ENCODE measurements at regions not wholly inside any gene's neighbourhood (a gene's known extent, or its start where the extent isn't known, plus 50 kb on each side); places are given as distances from the start of the nearest gene placed in this dataset.

GRCh38 chr13:106382534-106382933 is 152.9 kb downstream of the EFNB2 start:
- no peak for DNase-seq

DNA sequence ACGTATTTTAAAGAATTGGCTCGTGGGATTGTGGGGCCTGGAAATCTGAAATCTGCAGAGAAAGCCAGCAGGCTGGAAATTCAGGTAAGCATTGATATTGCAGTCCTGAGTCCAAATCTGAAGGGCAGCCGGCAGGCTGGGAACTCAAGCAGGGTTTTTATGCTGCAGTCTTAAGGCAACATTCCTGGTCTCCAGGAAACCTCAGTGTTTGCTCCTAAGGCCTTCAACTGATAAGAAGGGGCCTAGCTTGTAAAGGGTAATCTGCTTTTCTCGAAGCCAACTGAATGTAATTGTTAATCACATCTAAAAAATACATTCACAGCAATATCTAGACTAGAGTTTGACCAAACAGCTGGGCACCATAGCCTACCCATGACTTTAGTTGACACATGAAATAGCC is 154.4 kb downstream of the EFNB2 start:
- no peak for DNase-seq

GRCh38 chr13:106377931-106378662 is 157.4 kb downstream of the EFNB2 start:
- DNase-seq = no peak

- DNase-seq = no peak
These were observed 158.1 kb downstream of the EFNB2 start for GRCh38 chr13:106377341-106377740.

DNA sequence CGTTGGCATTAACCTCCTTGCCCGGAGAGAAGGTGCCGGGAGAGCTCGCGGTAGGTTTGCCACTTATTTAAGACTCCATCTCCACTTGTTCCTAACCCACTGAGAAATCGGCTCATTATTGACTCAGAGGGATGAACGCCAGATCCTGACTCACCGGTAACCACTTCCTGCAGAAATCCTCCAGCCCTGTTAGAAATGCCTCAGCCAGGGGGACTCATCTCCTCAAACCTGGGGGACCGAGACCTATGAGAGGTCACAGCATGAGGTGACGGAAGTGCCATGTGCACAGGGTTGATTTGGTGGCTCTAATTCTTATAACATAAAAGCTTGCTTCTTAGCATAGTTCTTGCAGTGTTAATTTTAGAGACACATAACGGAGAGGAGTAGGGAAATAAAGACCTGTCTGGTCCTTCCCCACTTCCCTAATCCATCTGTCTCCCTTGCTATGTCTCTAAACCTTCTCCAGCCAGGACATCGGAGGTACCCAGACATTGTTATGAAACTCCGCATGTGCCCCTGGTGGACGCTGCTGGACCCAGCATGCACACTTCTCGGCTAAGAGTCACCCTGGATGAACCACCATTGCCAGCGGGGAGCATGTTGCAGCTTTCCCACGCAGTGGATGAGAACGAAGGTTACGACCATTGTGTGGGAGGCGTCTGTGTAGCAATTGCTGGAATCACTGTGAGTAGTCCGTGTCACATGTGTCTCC is 158.9 kb downstream of the EFNB2 start:
- DNase-seq = no peak

GRCh38 chr13:106375085-106375484 is 160.4 kb downstream of the EFNB2 start:
- no peak for DNase-seq

DNA sequence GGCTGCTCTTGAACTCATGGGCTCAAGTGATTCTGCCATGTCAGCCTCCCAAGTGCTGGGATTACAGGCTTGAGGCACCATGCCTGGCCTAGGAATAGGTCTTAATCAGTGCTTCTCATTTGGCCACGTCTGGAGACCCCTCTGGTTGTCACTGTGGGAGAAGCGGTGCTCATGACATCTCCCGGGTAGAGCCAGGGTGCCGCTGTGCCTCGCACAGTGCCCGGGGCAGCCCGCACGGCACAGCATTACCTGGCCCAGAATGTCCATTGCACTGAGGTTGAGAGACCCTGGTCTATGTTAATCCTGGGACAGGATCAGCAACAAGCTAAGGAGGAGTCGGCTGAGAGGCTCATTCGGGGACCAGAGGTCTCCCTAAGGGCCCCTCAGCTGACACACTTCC is 160.8 kb downstream of the EFNB2 start:
- DNase-seq = no peak

GRCh38 chr13:106373989-106374572 is 161.4 kb downstream of the EFNB2 start:
- no peak for DNase-seq

GRCh38 chr13:106373304-106373988 is 162.0 kb downstream of the EFNB2 start:
- peak; percentile 4 for DNase-seq

GRCh38 chr13:106372199-106373155 is 163.0 kb downstream of the EFNB2 start:
- no peak for DNase-seq

DNA sequence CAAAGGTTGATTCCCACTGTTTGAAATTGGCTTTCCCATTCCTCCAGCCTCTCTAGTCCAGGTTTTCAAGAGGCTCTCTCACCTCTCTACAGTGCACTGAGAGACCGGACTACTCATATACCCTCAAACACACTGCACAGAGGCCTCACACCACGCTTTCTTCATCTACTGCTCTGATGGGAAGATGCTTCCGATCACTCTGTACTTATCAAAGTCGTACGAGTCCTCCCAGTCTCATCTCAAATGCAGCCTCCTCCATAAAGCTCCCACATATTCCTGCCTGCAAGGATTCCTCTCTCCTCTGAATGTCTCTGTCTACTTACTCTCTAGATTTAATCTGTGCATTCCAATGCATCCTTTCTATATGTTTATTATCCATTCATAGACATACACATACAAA is 164.4 kb downstream of the EFNB2 start:
- no peak for DNase-seq

DNA sequence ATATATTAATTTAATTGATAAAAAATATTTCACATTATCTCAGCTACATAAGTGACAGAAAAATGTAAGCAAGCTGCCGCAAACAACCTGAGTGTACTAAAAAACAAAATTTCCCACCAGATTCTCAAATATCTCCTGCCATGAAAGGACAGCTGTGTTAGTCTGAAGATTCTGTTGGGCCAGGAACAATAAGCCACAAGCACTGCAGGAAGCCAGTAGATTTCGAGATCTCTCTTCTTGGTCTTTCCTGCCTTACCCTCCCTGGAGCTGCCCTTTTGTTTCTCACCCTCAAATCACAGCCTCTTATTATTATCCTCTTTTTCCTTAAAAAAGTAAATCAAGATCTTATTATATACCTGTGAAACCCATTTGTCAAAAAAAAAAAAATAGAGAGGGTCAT is 165.6 kb downstream of the EFNB2 start:
- no peak for DNase-seq

- DNase-seq = no peak
These were observed 166.4 kb downstream of the EFNB2 start for GRCh38 chr13:106369091-106369490.

GRCh38 chr13:106367361-106367971 is 168.0 kb downstream of the EFNB2 start:
- no peak for DNase-seq

- no peak for DNase-seq
These were observed 172.8 kb downstream of the EFNB2 start for GRCh38 chr13:106362707-106363106.

DNA sequence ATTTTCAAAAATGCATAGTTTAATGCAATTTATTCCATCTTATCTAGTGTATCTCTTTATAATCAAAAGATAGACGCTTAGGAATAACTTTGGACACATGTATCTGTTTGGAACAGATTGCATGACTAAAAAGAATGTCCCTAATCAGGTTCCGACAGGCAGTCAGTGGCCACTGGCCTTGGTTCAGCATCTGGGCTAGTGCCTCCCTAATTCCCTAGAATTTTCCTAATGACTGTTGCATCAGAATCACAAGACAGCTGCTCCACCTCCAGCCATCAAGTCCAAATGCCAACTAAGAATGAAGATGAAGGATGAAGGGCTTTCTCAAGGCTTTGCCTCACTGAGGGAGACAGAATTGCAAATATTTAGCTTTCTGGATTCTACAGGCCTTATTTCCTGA is 173.8 kb downstream of the EFNB2 start:
- DNase-seq = no peak

GRCh38 chr13:106357198-106357597 is 178.3 kb downstream of the EFNB2 start:
- DNase-seq = no peak

- DNase-seq = no peak
These were observed 179.6 kb downstream of the EFNB2 start for GRCh38 chr13:106355866-106356265.

GRCh38 chr13:106354961-106355360 is 180.5 kb downstream of the EFNB2 start:
- DNase-seq = no peak

GRCh38 chr13:106352850-106353249 is 182.6 kb downstream of the EFNB2 start:
- DNase-seq = no peak

DNA sequence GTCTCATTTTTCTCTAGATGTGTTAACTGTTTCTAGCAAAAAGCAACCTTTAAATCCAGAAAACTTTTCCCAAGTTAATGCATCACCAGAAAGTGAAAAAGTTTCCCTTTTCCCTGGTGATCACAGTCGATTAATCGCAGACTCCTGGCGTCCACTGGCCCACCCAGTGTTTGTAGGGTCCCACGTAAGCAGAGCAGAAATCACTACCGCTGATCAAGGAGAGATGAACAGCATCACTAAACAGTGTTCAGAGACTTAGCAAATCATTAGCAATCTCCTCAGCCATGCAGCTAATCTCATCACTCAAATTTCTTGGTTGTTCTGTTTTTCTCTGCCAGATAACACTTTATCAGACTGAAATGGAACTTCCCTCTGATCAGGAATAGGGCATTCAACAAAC is 184.2 kb downstream of the EFNB2 start:
- no peak for DNase-seq

GRCh38 chr13:106350208-106350607 is 185.3 kb downstream of the EFNB2 start:
- no peak for DNase-seq
